K562 (cell line): ENCODE measurements at regions not wholly inside any gene's neighbourhood (a gene's known extent, or its start where the extent isn't known, plus 50 kb on each side); places are given as distances from the start of the nearest gene placed in this dataset.

ENCODE experiments used
- ATAC-seq: fragments of 200-7000 bp; cut with Tn5 transposase; 3 replicates; pipeline ENCODE4 v1.9.1; 2020; ENCODE audit warnings: moderate library complexity
- BruUV-seq: library from RNA; stranded (reverse); fragments of 400-500 nt; replicated peaks from 2 replicates; lab custom pipeline; 2021; lab: Mats Ljungman, UMichigan
- CTCF ChIA-PET: fragments of 300-600 bp; formaldehyde crosslinking; extraction: SDS; loops from one replicate; lab custom pipeline; 2021; ENCODE audit warnings: low intra/inter-chr PET ratio; lab: Yijun Ruan, JAX
- POLR2A ChIA-PET: fragments of 300-600, 350-650 bp; sonication (Branson Sonifier 250); formaldehyde crosslinking; extraction: SDS; loops from one replicate; lab custom pipeline; 2021; ENCODE audit warnings: antibody characterized with exemption, inconsistent platforms; lab: Yijun Ruan, JAX
- DNase-seq, 4 experiments: peaks; one replicate each; pipeline versions ENCODE4 v3.0.0 to v3.0.0-alpha.2; 2011 to 2018; ENCODE audit warnings: low spot score in 3 of 4, mixed read lengths in 3 of 4; ENCODE audit errors: extremely low read depth in 1 of 4
- FAIRE-seq: peaks from 2 replicates; lab custom pipeline; 2011; peaks lifted over from hg19 to GRCh38; lab: Jason Lieb, UNC
- H2AFZ ChIP-seq: 2 replicates; pipeline ENCODE4 v1.6.0; 2011; ENCODE audit warnings: low read depth, low read length, control low read depth, inconsistent platforms
- H3K27ac ChIP-seq: fragments of 200-600 bp; 3 replicates; pipeline ENCODE4 v1.8.0; 2011; ENCODE audit warnings: low read depth, mild to moderate bottlenecking, control low read depth, inconsistent platforms, low read length, moderate library complexity, mixed read lengths; ENCODE audit errors: extremely low read depth
- H3K27me3 ChIP-seq, 2 experiments: fragments of 300-600 bp in 1 of 2; 2 replicates in 1 of 2; 3 replicates in 1 of 2; pipeline versions ENCODE4 v1.6.0 to v1.8.0; 2011; ENCODE audit warnings: inconsistent platforms in 2 of 2, low read length in 2 of 2, mild to moderate bottlenecking in 1 of 2, mixed read lengths in 1 of 2, moderate library complexity in 1 of 2; ENCODE audit not compliant: control insufficient read depth in 2 of 2, insufficient read depth in 2 of 2
- H3K36me3 ChIP-seq: fragments of 300-600 bp; 3 replicates; pipeline ENCODE4 v1.8.0; 2011; ENCODE audit warnings: mild to moderate bottlenecking, low read length, inconsistent platforms; ENCODE audit not compliant: control insufficient read depth, insufficient read depth
- H3K4me1 ChIP-seq, 2 experiments: fragments of 200-600 bp in 1 of 2; replicated peaks in 1 of 2; 2 replicates in 1 of 2; 3 replicates in 1 of 2; pipeline versions ENCODE4 v1.5.1 to v1.8.0; 2011; ENCODE audit warnings: inconsistent platforms in 2 of 2, low read length in 2 of 2, mild to moderate bottlenecking in 1 of 2, mixed read lengths in 1 of 2, moderate library complexity in 1 of 2; ENCODE audit not compliant: control insufficient read depth in 2 of 2, insufficient read depth in 2 of 2
- H3K4me2 ChIP-seq: 2 replicates; pipeline ENCODE4 v1.6.1; 2011; ENCODE audit warnings: low read length, control low read depth, inconsistent platforms, mixed read lengths; ENCODE audit not compliant: insufficient read depth
- H3K4me3 ChIP-seq: fragments of 200-600 bp; sonication (generic), shearing (Covaris generic); 2 replicates; pipeline ENCODE4 v1.5.1; 2016; ENCODE audit warnings: control low read depth, inconsistent platforms
- H3K79me2 ChIP-seq: fragments of 200-600 bp; 3 replicates; pipeline ENCODE4 v1.8.0; 2011; ENCODE audit warnings: low read length, inconsistent platforms; ENCODE audit not compliant: control insufficient read depth, insufficient read depth
- H3K9ac ChIP-seq, 2 experiments: 2 replicates each; pipeline versions ENCODE4 v1.6.0 to v1.6.1; 2011; ENCODE audit warnings: low read depth in 2 of 2, low read length in 2 of 2, control low read depth in 1 of 2, inconsistent platforms in 1 of 2, mild to moderate bottlenecking in 1 of 2, mixed read lengths in 1 of 2; ENCODE audit not compliant: insufficient read depth in 1 of 2
- H3K9me1 ChIP-seq: one replicate; pipeline ENCODE4 v1.6.0; 2011; ENCODE audit warnings: inconsistent platforms, mild to moderate bottlenecking, low read length, moderate library complexity; ENCODE audit not compliant: control insufficient read depth, insufficient read depth
- H3K9me3 ChIP-seq: replicated peaks from 2 replicates; pipeline ENCODE4 v1.5.1; 2011; ENCODE audit warnings: low read depth, low read length, inconsistent platforms; ENCODE audit not compliant: control insufficient read depth, insufficient read depth
- H4K20me1 ChIP-seq: replicated peaks from 2 replicates; pipeline ENCODE4 v1.6.1; 2011; ENCODE audit warnings: low read length, inconsistent platforms, mixed read lengths; ENCODE audit not compliant: control insufficient read depth, insufficient read depth
- C11orf30 ChIP-seq: fragments of 450-650 bp; IDR thresholded peaks from 2 replicates; pipeline ENCODE4 v1.6.1; 2016; ENCODE audit warnings: low read depth, mild to moderate bottlenecking
- FOXJ3 ChIP-seq: sonication (generic); formaldehyde crosslinking; IDR thresholded peaks from 2 replicates; pipeline ENCODE4 v1.4.0; 2020; ENCODE audit warnings: mild to moderate bottlenecking, missing genetic modification reagents
- MAFF ChIP-seq: IDR thresholded peaks from 2 replicates; pipeline ENCODE4 v1.6.1; 2012; ENCODE audit warnings: low read length, improper control_type of control experiment
- MAFG ChIP-seq: fragments of 450-650 bp; conservative IDR thresholded peaks from 2 replicates; pipeline ENCODE4 v1.6.1; 2016; ENCODE audit warnings: missing genetic modification characterization, missing compliant biosample characterization
- MAFK ChIP-seq: IDR thresholded peaks from 2 replicates; pipeline ENCODE4 v1.6.1; 2011; ENCODE audit warnings: low read length, improper control_type of control experiment
- NCOA4 ChIP-seq: fragments of 450-650 bp; IDR thresholded peaks from 2 replicates; pipeline ENCODE4 v1.6.1; 2018; ENCODE audit warnings: mild to moderate bottlenecking; ENCODE audit not compliant: partially characterized antibody
- PTBP1 ChIP-seq: fragments of 200-400 bp; formaldehyde crosslinking; IDR thresholded peaks from 2 replicates; pipeline ENCODE4 v1.6.1; 2017; ENCODE audit warnings: low read depth, low read length
- ZNF316 ChIP-seq: fragments of 450-650 bp; IDR thresholded peaks from 2 replicates; pipeline ENCODE4 v1.6.1; 2016
- in situ Hi-C: fragments of 300-500 bp; cut with MboI; formaldehyde crosslinking; loops from 4 replicates; pipeline ENCODE4 v1.15.0; 2018; ENCODE audit warnings: inconsistent platforms, mixed read lengths
- intact Hi-C: fragments of 100-400 bp; cut with micrococcal nuclease; formaldehyde crosslinking; loops from 2 replicates; pipeline ENCODE4 v1.14.2; 2022
- TF ChIP-seq, protein P1 (sequence below): fragments of 250-450 bp; sonication (Bioruptor Pico); IDR thresholded peaks from 2 replicates; pipeline ENCODE4 v1.5.0; 2020; ENCODE audit warnings: mild to moderate bottlenecking

DNA sequence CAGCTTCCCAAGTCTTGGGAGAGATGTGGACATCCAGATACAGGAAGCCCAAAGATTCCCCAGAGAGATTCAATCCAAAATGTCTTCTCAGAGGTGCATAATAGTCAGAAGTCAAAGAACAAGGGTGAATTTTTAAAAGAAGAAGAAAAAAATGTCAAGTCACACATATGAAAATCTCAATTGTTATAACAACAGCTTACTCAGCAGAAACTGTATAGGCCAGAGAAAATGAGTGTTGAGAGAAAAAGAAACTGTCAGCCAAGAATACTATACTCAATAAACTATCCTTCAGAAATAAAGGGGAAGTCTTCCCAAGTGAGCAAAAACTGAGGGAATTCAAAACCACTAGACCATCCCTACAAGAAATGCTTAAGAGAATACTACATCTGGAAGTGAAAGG, 612.9 kb upstream of the POU3F3 start:
- ChIA-PET POLR2A (no interaction called here), CTCF (no interaction called here)
- Histone ChIP-seq H3K36me3 (no peaks in the 10 kb centered on the region), H3K4me3 (no peak overlapping the region), H3K79me2 (no peaks in the 10 kb centered on the region), H3K9me3 (no peaks in the 10 kb centered on the region), H3K9ac (no peak overlapping the region), H3K27ac (no peak overlapping the region), H3K4me2 (no peak overlapping the region), H2AFZ (no peak overlapping the region), H3K4me1 (no peaks in the 10 kb centered on the region), H3K9me1 (no peaks in the 10 kb centered on the region), H3K27me3 (no peaks in the 10 kb centered on the region), H4K20me1 (no peaks in the 10 kb centered on the region)
- DNase-seq (no peak), FAIRE-seq (no peak), ATAC-seq (no peak)
- peak; percentile 55 for TF ChIP-seq MAFG
- peak; percentile 34; the same call in 1 of the 2 replicates for TF ChIP-seq C11orf30
- no peak for TF ChIP-seq NCOA4
- TF ChIP-seq PTBP1, result no peak
- TF ChIP-seq ZNF316, result peak; percentile 82
- TF ChIP-seq MAFF, result peak; percentile 31; the same call in 1 of the 2 replicates
- no peak for TF ChIP-seq FOXJ3 (CRISPR knock-in tag)
- peak; percentile 44; the same call in 1 of the 2 replicates for TF ChIP-seq MAFK
- TF ChIP-seq, protein P1, sequence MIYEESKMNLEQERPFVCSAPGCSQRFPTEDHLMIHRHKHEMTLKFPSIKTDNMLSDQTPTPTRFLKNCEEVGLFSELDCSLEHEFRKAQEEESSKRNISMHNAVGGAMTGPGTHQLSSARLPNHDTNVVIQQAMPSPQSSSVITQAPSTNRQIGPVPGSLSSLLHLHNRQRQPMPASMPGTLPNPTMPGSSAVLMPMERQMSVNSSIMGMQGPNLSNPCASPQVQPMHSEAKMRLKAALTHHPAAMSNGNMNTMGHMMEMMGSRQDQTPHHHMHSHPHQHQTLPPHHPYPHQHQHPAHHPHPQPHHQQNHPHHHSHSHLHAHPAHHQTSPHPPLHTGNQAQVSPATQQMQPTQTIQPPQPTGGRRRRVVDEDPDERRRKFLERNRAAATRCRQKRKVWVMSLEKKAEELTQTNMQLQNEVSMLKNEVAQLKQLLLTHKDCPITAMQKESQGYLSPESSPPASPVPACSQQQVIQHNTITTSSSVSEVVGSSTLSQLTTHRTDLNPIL (CRISPR knock-in tag), result no peak
- intact Hi-C loops (no loop called here), in situ Hi-C loops (no loop called here)
- no TSS peak for BruUV-seq
